CD4-positive, CD25-positive, alpha-beta regulatory T cell (primary cell): ENCODE measurements at regions not wholly inside any gene's neighbourhood (a gene's known extent, or its start where the extent isn't known, plus 50 kb on each side); places are given as distances from the start of the nearest gene placed in this dataset.

Experiments
- ATAC-seq, 2 donors: fragments of 150-1000 bp; cut with Tn5 transposase; one replicate each; pipeline ENCODE4 v1.10.0; 2021; ENCODE audit warnings: low read depth in 2 of 2, moderate number of reproducible peaks in 2 of 2, moderate library complexity in 1 of 2
- DNase-seq, 3 donors: peaks; one replicate each; pipeline versions ENCODE4 v3.0.0 to v3.0.0-alpha.2; 2012 to 2022; ENCODE audit warnings: mixed read lengths in 1 of 3
- H3K27ac ChIP-seq: one replicate; pipeline ENCODE4 v1.7.0; 2013; ENCODE audit warnings: mild to moderate bottlenecking, low read length; ENCODE audit not compliant: insufficient read depth, poor library complexity, severe bottlenecking
- H3K27me3 ChIP-seq: one replicate; pipeline ENCODE4 v1.7.0; 2013; ENCODE audit warnings: low read length; ENCODE audit not compliant: control insufficient read depth, insufficient read depth
- H3K36me3 ChIP-seq: one replicate; pipeline ENCODE4 v1.7.0; 2013; ENCODE audit warnings: mild to moderate bottlenecking, low read length, moderate library complexity; ENCODE audit not compliant: control insufficient read depth, insufficient read depth
- H3K4me1 ChIP-seq: 2 replicates; pipeline ENCODE4 v1.7.0; 2013; ENCODE audit warnings: mild to moderate bottlenecking, low read length; ENCODE audit not compliant: insufficient read depth, control insufficient read depth, poor library complexity, severe bottlenecking
- H3K4me3 ChIP-seq: one replicate; pipeline ENCODE4 v1.7.0; 2013; ENCODE audit warnings: low read depth, mild to moderate bottlenecking, low read length, moderate library complexity
- H3K9me3 ChIP-seq, 2 experiments: 1 replicate in 1 of 2; 2 replicates in 1 of 2; pipeline ENCODE4 v1.7.0; 2013; ENCODE audit warnings: low read length in 2 of 2, mild to moderate bottlenecking in 1 of 2, moderate library complexity in 1 of 2; ENCODE audit not compliant: control insufficient read depth in 2 of 2
- H3K27ac Mint-ChIP-seq, 3 donors: one replicate each; pipeline ENCODE4 v1.8.0; 2020 to 2022; ENCODE audit warnings: mild to moderate bottlenecking in 3 of 3, mixed read lengths in 3 of 3, moderate library complexity in 2 of 3
- H3K27me3 Mint-ChIP-seq: one replicate; pipeline ENCODE4 v1.8.0; 2022; ENCODE audit warnings: mild to moderate bottlenecking, mixed read lengths
- H3K36me3 Mint-ChIP-seq: one replicate; pipeline ENCODE4 v1.8.0; 2020; ENCODE audit warnings: mixed read lengths
- H3K4me1 Mint-ChIP-seq, 4 donors: one replicate each; pipeline ENCODE4 v1.8.0; 2020 to 2022; ENCODE audit warnings: mixed read lengths in 4 of 4, mild to moderate bottlenecking in 1 of 4
- H3K4me3 Mint-ChIP-seq, 4 donors: one replicate each; pipeline ENCODE4 v1.8.0; 2020 to 2022; ENCODE audit warnings: mild to moderate bottlenecking in 4 of 4, mixed read lengths in 4 of 4, moderate library complexity in 3 of 4
- H3K9me3 Mint-ChIP-seq, 7 donors: one replicate each; pipeline ENCODE4 v1.8.0; 2020 to 2022; ENCODE audit warnings: mixed read lengths in 7 of 7, mild to moderate bottlenecking in 3 of 7, moderate library complexity in 2 of 7

- no peak overlapping the region for H3K27ac Mint-ChIP-seq
- Histone ChIP-seq H3K36me3 (no peaks in the 10 kb centered on the region), H3K27ac (no peak overlapping the region), H3K9me3 (no peaks in the 10 kb centered on the region), H3K4me3 (no peak overlapping the region), H3K4me1 (no peaks in the 10 kb centered on the region), H3K27me3 (no peaks in the 10 kb centered on the region)
- DNase-seq (no peak), ATAC-seq (no peak)
- H3K4me3 Mint-ChIP-seq: no peak overlapping the region
- H3K4me1 Mint-ChIP-seq: no peaks in the 10 kb centered on the region
- H3K27me3 Mint-ChIP-seq: no peaks in the 10 kb centered on the region
- H3K36me3 Mint-ChIP-seq: no peaks in the 10 kb centered on the region
- peaks cover 0 to 11% (median 0%) of the 10 kb centered on the region in 7 donors for H3K9me3 Mint-ChIP-seq
Observed at GRCh38 chrX:25701876-25702275, 436.3 kb upstream of the MAGEB18 start.

DNA sequence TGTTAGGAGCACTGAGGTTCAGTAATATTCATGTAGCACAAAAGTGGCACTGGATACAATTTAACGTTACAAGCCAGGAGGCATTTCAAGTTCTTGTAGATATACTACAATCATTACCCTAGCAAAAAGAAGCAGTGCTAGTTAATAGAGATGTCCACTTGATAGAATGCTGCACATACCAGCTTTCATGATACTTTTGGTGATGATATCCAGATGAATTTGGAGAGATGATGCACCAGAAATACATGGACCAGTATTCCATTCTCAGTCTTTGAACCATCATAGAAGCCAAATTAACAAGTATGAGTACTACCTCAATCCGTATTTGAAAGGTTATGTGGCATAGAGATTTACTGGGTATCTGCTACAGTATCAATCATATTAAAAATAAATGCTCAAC lies 421.0 kb upstream of the MAGEB18 start:
- DNase-seq (no peak), ATAC-seq (no peak)
- Mint-ChIP-seq H3K4me3 (no peak overlapping the region), H3K9me3 (peaks cover 0 to 2% (median 0%) of the 10 kb centered on the region in 7 donors), H3K27ac (no peak overlapping the region), H3K36me3 (no peaks in the 10 kb centered on the region), H3K4me1 (no peaks in the 10 kb centered on the region), H3K27me3 (no peaks in the 10 kb centered on the region)
- no peak overlapping the region for H3K27ac ChIP-seq
- H3K4me1 ChIP-seq: no peaks in the 10 kb centered on the region
- H3K36me3 ChIP-seq: no peaks in the 10 kb centered on the region
- H3K27me3 ChIP-seq: no peaks in the 10 kb centered on the region
- no peaks in the 10 kb centered on the region for H3K9me3 ChIP-seq
- H3K4me3 ChIP-seq: no peak overlapping the region

- Mint-ChIP-seq H3K9me3 (peaks cover 0 to 2% (median 0%) of the 10 kb centered on the region in 7 donors), H3K27me3 (no peaks in the 10 kb centered on the region), H3K4me1 (no peaks in the 10 kb centered on the region), H3K36me3 (no peaks in the 10 kb centered on the region), H3K27ac (no peak overlapping the region), H3K4me3 (no peak overlapping the region)
- ATAC-seq (no peak), DNase-seq (no peak)
- Histone ChIP-seq H3K27ac (no peak overlapping the region), H3K4me1 (no peaks in the 10 kb centered on the region), H3K4me3 (no peak overlapping the region), H3K36me3 (no peaks in the 10 kb centered on the region), H3K27me3 (no peaks in the 10 kb centered on the region), H3K9me3 (no peaks in the 10 kb centered on the region)
Observed at GRCh38 chrX:25721564-25721963, 416.6 kb upstream of the MAGEB18 start.

GRCh38 chrX:25726539-25726938 lies 411.6 kb upstream of the MAGEB18 start:
- Mint-ChIP-seq H3K4me3 (no peak overlapping the region), H3K9me3 (peaks cover 0 to 5% (median 0%) of the 10 kb centered on the region in 7 donors), H3K27ac (no peak overlapping the region), H3K27me3 (no peaks in the 10 kb centered on the region), H3K4me1 (no peaks in the 10 kb centered on the region), H3K36me3 (no peaks in the 10 kb centered on the region)
- H3K27ac ChIP-seq: no peak overlapping the region
- ATAC-seq (no peak), DNase-seq (no peak)
- no peak overlapping the region for H3K4me3 ChIP-seq
- no peaks in the 10 kb centered on the region for H3K36me3 ChIP-seq
- H3K27me3 ChIP-seq: no peaks in the 10 kb centered on the region
- no peaks in the 10 kb centered on the region for H3K4me1 ChIP-seq
- no peaks in the 10 kb centered on the region for H3K9me3 ChIP-seq

- Mint-ChIP-seq H3K9me3 (peaks cover 0 to 7% (median 0%) of the 10 kb centered on the region in 7 donors), H3K36me3 (no peaks in the 10 kb centered on the region), H3K27me3 (no peaks in the 10 kb centered on the region), H3K4me3 (no peak overlapping the region), H3K4me1 (no peaks in the 10 kb centered on the region), H3K27ac (no peak overlapping the region)
- no peak for DNase-seq
- Histone ChIP-seq H3K27me3 (no peaks in the 10 kb centered on the region), H3K27ac (no peak overlapping the region), H3K36me3 (no peaks in the 10 kb centered on the region), H3K4me1 (no peaks in the 10 kb centered on the region), H3K4me3 (no peak overlapping the region), H3K9me3 (no peaks in the 10 kb centered on the region)
- ATAC-seq: no peak
Observed at GRCh38 chrX:25733148-25733547, 405.0 kb upstream of the MAGEB18 start.

- no peaks in the 10 kb centered on the region for H3K9me3 ChIP-seq
- Mint-ChIP-seq H3K27ac (no peak overlapping the region), H3K4me1 (no peaks in the 10 kb centered on the region), H3K27me3 (no peaks in the 10 kb centered on the region), H3K9me3 (peaks cover 0 to 6% (median 0%) of the 10 kb centered on the region in 7 donors), H3K36me3 (no peaks in the 10 kb centered on the region), H3K4me3 (no peak overlapping the region)
- no peaks in the 10 kb centered on the region for H3K36me3 ChIP-seq
- no peak overlapping the region for H3K4me3 ChIP-seq
- ATAC-seq (no peak), DNase-seq (no peak)
- H3K27me3 ChIP-seq: no peaks in the 10 kb centered on the region
- no peaks in the 10 kb centered on the region for H3K4me1 ChIP-seq
- H3K27ac ChIP-seq: no peak overlapping the region
Observed at GRCh38 chrX:25737540-25737939, 400.6 kb upstream of the MAGEB18 start.

- H3K4me1 Mint-ChIP-seq: no peaks in the 10 kb centered on the region
- H3K36me3 ChIP-seq: no peaks in the 10 kb centered on the region
- no peak overlapping the region for H3K4me3 Mint-ChIP-seq
- H3K36me3 Mint-ChIP-seq: no peaks in the 10 kb centered on the region
- H3K27ac Mint-ChIP-seq: no peak overlapping the region
- no peaks in the 10 kb centered on the region for H3K27me3 ChIP-seq
- peaks cover 0 to 4% (median 0%) of the 10 kb centered on the region in 7 donors for H3K9me3 Mint-ChIP-seq
- H3K4me3 ChIP-seq: no peak overlapping the region
- H3K27ac ChIP-seq: no peak overlapping the region
- ATAC-seq (no peak), DNase-seq (no peak)
- H3K9me3 ChIP-seq: no peaks in the 10 kb centered on the region
- H3K4me1 ChIP-seq: no peaks in the 10 kb centered on the region
- no peaks in the 10 kb centered on the region for H3K27me3 Mint-ChIP-seq
Observed at GRCh38 chrX:25742334-25742733, 395.8 kb upstream of the MAGEB18 start.

GRCh38 chrX:25754399-25754798 lies 383.7 kb upstream of the MAGEB18 start:
- Mint-ChIP-seq H3K27me3 (no peaks in the 10 kb centered on the region), H3K9me3 (peaks cover 0 to 3% (median 0%) of the 10 kb centered on the region in 7 donors), H3K4me3 (no peak overlapping the region), H3K4me1 (no peaks in the 10 kb centered on the region), H3K36me3 (no peaks in the 10 kb centered on the region), H3K27ac (no peak overlapping the region)
- Histone ChIP-seq H3K4me1 (no peaks in the 10 kb centered on the region), H3K27ac (no peak overlapping the region), H3K36me3 (no peaks in the 10 kb centered on the region), H3K27me3 (no peaks in the 10 kb centered on the region), H3K4me3 (no peak overlapping the region), H3K9me3 (no peaks in the 10 kb centered on the region)
- DNase-seq: no peak
- ATAC-seq: no peak
